ENCODE measurements at regions not wholly inside any gene's neighbourhood (a gene's known extent, or its start where the extent isn't known, plus 50 kb on each side); places are given as distances from the start of the nearest gene placed in this dataset.

- no peaks in the 10 kb centered on the region for H3K4me1 ChIP-seq (ENCODE audit: control insufficient read depth in 4 of 4, insufficient read depth in 4 of 4, low read length in 3 of 4)
- no peak overlapping the region for H3K27ac ChIP-seq (ENCODE audit: low read depth in 1 of 2, low read length in 2 of 2)
- no peaks in the 10 kb centered on the region for H3K9me3 ChIP-seq (ENCODE audit: control insufficient read depth in 4 of 4, low read length in 3 of 4)
- TF ChIP-seq MAX (IDR thresholded peaks at IDR 0.05): no peak
- no peaks in the 10 kb centered on the region for H3K27me3 ChIP-seq (ENCODE audit: control insufficient read depth in 4 of 4, insufficient read depth in 4 of 4, low read length in 3 of 4)
- no peak overlapping the region for H3K4me3 ChIP-seq (ENCODE audit: low read depth in 1 of 3, low read length in 3 of 3)
- WGBS: 65% methylated on average over 4 of the region's 4 CpGs
- no peaks in the 10 kb centered on the region for H3K36me3 ChIP-seq (ENCODE audit: control insufficient read depth in 4 of 4, insufficient read depth in 3 of 4, low read depth in 1 of 4, low read length in 3 of 4)
- H3K9ac ChIP-seq (ENCODE audit: low read depth in 1 of 2, low read length in 2 of 2): no peak overlapping the region
- no peak for DNase-seq (ENCODE audit: low spot score)
Measured at GRCh38 chr4:120004054-120004453, 62.6 kb downstream of the MAD2L1 start.

GRCh38 chr4:120003193-120003592, 63.5 kb downstream of the MAD2L1 start:
- no peak for DNase-seq (ENCODE audit: low spot score)
- TF ChIP-seq FOXA2 (IDR thresholded peaks at IDR 0.05): no peak
- no peak for TF ChIP-seq FOXA1 (IDR thresholded peaks at IDR 0.05)
- no peak for TF ChIP-seq TAF1 (conservative IDR thresholded peaks at IDR 0.05)
- Histone ChIP-seq H3K27me3 (ENCODE audit: control insufficient read depth in 4 of 4, insufficient read depth in 4 of 4, low read length in 3 of 4) (no peaks in the 10 kb centered on the region), H3K9ac (ENCODE audit: low read depth in 1 of 2, low read length in 2 of 2) (no peak overlapping the region), H3K4me1 (ENCODE audit: control insufficient read depth in 4 of 4, insufficient read depth in 4 of 4, low read length in 3 of 4) (no peaks in the 10 kb centered on the region), H3K27ac (ENCODE audit: low read depth in 1 of 2, low read length in 2 of 2) (no peak overlapping the region), H3K36me3 (ENCODE audit: control insufficient read depth in 4 of 4, insufficient read depth in 3 of 4, low read depth in 1 of 4, low read length in 3 of 4) (no peaks in the 10 kb centered on the region), H3K4me3 (ENCODE audit: low read depth in 1 of 3, low read length in 3 of 3) (no peak overlapping the region), H3K9me3 (ENCODE audit: control insufficient read depth in 4 of 4, low read length in 3 of 4) (no peaks in the 10 kb centered on the region)
- 79% methylated on average over 3 of the region's 3 CpGs for WGBS

- 88% methylated on average over 1 of the region's 1 CpG for WGBS
- H3K9ac ChIP-seq (ENCODE audit: low read depth in 1 of 2, low read length in 2 of 2): no peak overlapping the region
- no peak for DNase-seq (ENCODE audit: low spot score)
Measured at GRCh38 chr4:120001850-120002249, 64.8 kb downstream of the MAD2L1 start.

GRCh38 chr4:120000591-120001296, 65.9 kb downstream of the MAD2L1 start:
- 69% methylated on average over 6 of the region's 6 CpGs for WGBS
- no peak overlapping the region for H3K9ac ChIP-seq (ENCODE audit: low read depth in 1 of 2, low read length in 2 of 2)
- no peak for TF ChIP-seq FOXA1 (IDR thresholded peaks at IDR 0.05)
- TF ChIP-seq TAF1 (conservative IDR thresholded peaks at IDR 0.05): no peak
- no peak for TF ChIP-seq ATF3 (IDR thresholded peaks at IDR 0.05)
- no peak for TF ChIP-seq CTCF (IDR thresholded peaks at IDR 0.05; ENCODE audit: low read depth, low read length, missing input control)
- no peak for TF ChIP-seq NR2F2 (IDR thresholded peaks at IDR 0.05)
- no peak for TF ChIP-seq YY1 (IDR thresholded peaks at IDR 0.05)
- no peak for TF ChIP-seq EGR1 (IDR thresholded peaks at IDR 0.05; ENCODE audit: low read depth in 2 of 2)
- TF ChIP-seq GABPA (IDR thresholded peaks at IDR 0.05 in 1 of 2, conservative IDR thresholded peaks at IDR 0.05 in 1 of 2): no peak
- TF ChIP-seq MAX (IDR thresholded peaks at IDR 0.05): no peak
- TF ChIP-seq ZBTB33 (IDR thresholded peaks at IDR 0.05): no peak

More at GRCh38 chr4:120001850-120002249, 64.8 kb downstream of the MAD2L1 start:
- no peaks in the 10 kb centered on the region for H3K36me3 ChIP-seq (ENCODE audit: control insufficient read depth in 4 of 4, insufficient read depth in 3 of 4, low read depth in 1 of 4, low read length in 3 of 4)
- H3K4me3 ChIP-seq (ENCODE audit: low read depth in 1 of 3, low read length in 3 of 3): no peak overlapping the region
- no peaks in the 10 kb centered on the region for H3K9me3 ChIP-seq (ENCODE audit: control insufficient read depth in 4 of 4, low read length in 3 of 4)
- no peaks in the 10 kb centered on the region for H3K4me1 ChIP-seq (ENCODE audit: control insufficient read depth in 4 of 4, insufficient read depth in 4 of 4, low read length in 3 of 4)
- H3K27ac ChIP-seq (ENCODE audit: low read depth in 1 of 2, low read length in 2 of 2): no peak overlapping the region
- TF ChIP-seq TAF1 (conservative IDR thresholded peaks at IDR 0.05) (no peak), ZBTB33 (IDR thresholded peaks at IDR 0.05) (no peak), EGR1 (IDR thresholded peaks at IDR 0.05; ENCODE audit: low read depth in 2 of 2) (no peak), RXRA (IDR thresholded peaks at IDR 0.05) (no peak), FOXA2 (IDR thresholded peaks at IDR 0.05) (no peak), NR2F2 (IDR thresholded peaks at IDR 0.05) (no peak), HNF4G (IDR thresholded peaks at IDR 0.05) (no peak), SP1 (IDR thresholded peaks at IDR 0.05) (no peak), RAD21 (IDR thresholded peaks at IDR 0.05) (no peak)
- H3K27me3 ChIP-seq (ENCODE audit: control insufficient read depth in 4 of 4, insufficient read depth in 4 of 4, low read length in 3 of 4): no peaks in the 10 kb centered on the region

More at GRCh38 chr4:120000591-120001296, 65.9 kb downstream of the MAD2L1 start:
- Histone ChIP-seq H3K36me3 (ENCODE audit: control insufficient read depth in 4 of 4, insufficient read depth in 3 of 4, low read depth in 1 of 4, low read length in 3 of 4) (no peaks in the 10 kb centered on the region), H3K4me3 (ENCODE audit: low read depth in 1 of 3, low read length in 3 of 3) (no peak overlapping the region), H3K27ac (ENCODE audit: low read depth in 1 of 2, low read length in 2 of 2) (no peak overlapping the region), H3K27me3 (ENCODE audit: control insufficient read depth in 4 of 4, insufficient read depth in 4 of 4, low read length in 3 of 4) (no peaks in the 10 kb centered on the region), H3K4me1 (ENCODE audit: control insufficient read depth in 4 of 4, insufficient read depth in 4 of 4, low read length in 3 of 4) (no peaks in the 10 kb centered on the region), H3K9me3 (ENCODE audit: control insufficient read depth in 4 of 4, low read length in 3 of 4) (no peaks in the 10 kb centered on the region)
- DNase-seq (ENCODE audit: low spot score): no peak
